ENCODE measurements at regions not wholly inside any gene's neighbourhood (a gene's known extent, or its start where the extent isn't known, plus 50 kb on each side); places are given as distances from the start of the nearest gene placed in this dataset.

GRCh38 chr21:22201126-22201525 is 1202.9 kb downstream of the NCAM2 start:
- no peak for TF ChIP-seq TBP (IDR thresholded peaks at IDR 0.05; ENCODE audit: low read depth, low read length)
- TF ChIP-seq POLR2AphosphoS5 (IDR thresholded peaks at IDR 0.05; ENCODE audit: low read depth, low read length): no peak
- TF ChIP-seq POLR2A (IDR thresholded peaks at IDR 0.05; ENCODE audit: control extremely low read depth in 1 of 2, low read depth in 2 of 2, low read length in 2 of 2): no peak
- TF ChIP-seq GABPA (IDR thresholded peaks at IDR 0.05; ENCODE audit: borderline replicate concordance, insufficient read depth, low read length): no peak

All from H1 (cell line).